ENCODE measurements at regions not wholly inside any gene's neighbourhood (a gene's known extent, or its start where the extent isn't known, plus 50 kb on each side); places are given as distances from the start of the nearest gene placed in this dataset.
A peak's percentile ranks its signal among the peaks of the same experiment; 100 is the strongest.

DNA sequence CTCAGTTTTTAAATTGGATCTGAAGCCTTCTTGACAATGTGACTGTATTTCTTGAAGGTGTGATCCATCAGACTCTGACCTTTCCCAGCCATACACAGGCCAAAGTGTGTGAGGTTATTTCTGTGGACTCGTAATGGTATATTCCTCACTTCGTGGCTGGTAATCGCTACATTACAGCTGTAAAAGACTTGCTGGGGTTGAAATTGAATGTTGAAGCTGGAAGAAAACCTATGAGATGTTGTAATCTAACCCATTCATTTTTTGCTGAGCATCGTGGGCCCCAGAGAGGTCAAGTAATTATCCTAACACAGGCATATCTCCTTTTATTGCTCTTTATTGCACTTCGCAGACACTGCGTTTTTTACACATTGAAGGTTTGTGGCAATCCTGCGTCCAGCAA is 405.6 kb upstream of the ZP4 start:
- DNase-seq (ENCODE audit: low spot score), result no peak

DNA sequence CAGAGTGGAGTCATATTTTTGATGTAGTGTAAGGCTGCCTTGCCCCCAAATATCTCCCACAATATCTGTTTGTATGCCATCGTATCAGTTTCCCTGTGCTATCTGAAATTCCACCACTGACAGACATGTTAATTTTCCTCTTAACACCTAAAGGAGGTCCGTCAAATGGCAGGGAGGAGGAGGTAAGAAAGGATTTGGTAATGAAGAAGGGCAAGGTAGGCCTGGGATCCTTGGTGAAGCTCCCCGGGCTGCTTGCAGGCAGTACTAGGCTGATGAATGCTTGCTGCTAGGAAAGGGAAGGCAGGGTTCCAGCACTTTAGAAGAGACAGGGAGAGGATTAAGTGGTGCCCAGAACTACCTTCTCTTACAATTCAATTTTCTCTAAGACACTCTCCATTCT is 402.4 kb upstream of the ZP4 start:
- DNase-seq (ENCODE audit: low spot score), result no peak

DNA sequence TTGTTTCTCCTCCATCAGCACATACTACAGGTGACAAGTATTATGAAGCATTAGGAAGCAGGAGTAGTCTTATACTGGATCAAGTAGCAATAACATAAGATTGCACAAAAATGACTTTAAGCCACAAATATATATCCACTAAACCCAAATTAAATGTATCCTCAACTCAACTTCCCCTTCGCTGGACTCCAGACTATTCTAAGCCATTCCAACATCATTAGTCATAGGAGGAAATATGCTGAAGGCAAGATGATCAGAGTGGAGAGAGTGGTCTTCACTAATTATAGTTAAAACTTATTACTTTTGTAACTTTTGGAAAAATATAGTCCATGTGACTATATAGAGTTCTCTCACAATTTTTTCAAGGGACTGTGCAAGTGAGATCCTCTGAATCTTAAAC is 390.7 kb upstream of the ZP4 start:
- no peak for DNase-seq (ENCODE audit: low spot score)

DNA sequence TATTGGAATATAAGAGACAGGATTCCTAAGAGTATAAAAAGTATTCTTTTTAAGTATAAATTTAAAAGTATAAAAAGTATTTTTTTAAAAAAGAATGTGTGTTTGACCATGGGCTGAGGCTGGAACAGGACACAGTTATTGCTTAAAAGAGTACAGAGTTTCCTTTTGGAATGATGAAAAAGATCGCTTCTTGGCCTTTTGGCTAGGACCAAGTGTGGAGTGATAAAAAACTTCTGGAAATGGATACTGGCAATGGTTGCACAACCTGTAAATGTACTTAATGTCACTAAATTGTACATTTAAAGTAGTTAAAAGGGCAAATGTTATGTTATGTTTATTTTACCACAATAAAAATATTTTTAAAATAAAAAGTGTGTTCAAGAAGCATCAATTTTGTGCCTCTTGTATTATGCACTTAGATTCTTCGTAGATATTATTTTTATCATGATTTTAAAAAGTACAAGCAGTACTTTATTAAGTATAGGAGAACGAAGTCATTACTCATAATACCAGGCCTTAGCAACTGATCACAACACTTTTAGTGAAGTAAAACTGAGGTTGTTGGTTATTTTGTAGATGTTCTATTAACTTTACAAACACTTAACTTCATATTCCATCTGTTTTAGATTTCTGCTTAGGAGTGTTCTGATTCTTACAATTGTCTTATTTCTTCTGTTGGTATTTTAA is 389.1 kb upstream of the ZP4 start:
- no peak for DNase-seq (ENCODE audit: low spot score)

DNA sequence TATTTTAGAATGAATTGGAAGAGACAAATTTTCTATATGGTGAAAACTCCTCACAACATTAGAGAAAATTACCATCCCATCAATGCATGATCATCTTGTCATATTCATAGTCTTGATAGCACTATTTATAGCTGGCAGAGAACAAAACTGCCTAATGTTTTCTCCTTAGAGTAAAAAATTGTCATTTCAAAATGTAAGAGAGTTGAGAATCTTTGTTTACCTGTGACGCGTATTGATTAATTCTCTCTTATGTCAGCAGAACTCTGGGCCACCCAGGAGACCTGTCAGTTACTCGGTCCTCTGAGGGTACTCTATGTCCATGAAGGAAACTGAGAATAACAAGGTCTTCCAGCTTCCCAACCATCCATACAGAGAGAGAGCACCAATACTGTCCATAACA is 381.4 kb upstream of the ZP4 start:
- no peak for DNase-seq (ENCODE audit: low spot score)

- no peak for DNase-seq (ENCODE audit: low spot score)
Measured at GRCh38 chr1:238265866-238266265, 375.1 kb upstream of the ZP4 start.

GRCh38 chr1:238264951-238265350 is 374.2 kb upstream of the ZP4 start:
- DNase-seq (ENCODE audit: low spot score), result no peak

DNA sequence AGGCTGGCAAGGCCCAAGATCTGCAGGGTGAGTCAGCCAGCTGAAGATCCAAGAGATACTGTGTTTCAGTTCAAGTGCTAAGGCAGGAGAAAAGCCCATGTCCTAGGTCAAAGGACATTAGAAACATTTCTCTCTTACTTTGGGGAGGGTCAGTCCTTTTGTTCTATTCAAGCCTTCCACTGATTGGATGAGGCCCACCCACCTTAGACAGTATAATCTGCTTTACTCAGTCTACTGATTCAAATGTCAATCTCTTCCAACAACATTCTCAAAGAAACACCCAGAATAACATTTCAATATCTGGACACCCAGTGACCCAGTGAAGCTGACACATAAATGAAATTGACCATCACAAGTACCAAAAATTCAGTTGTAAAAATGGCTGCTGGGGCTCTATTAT is 367.8 kb upstream of the ZP4 start:
- no peak for DNase-seq (ENCODE audit: low spot score)

DNA sequence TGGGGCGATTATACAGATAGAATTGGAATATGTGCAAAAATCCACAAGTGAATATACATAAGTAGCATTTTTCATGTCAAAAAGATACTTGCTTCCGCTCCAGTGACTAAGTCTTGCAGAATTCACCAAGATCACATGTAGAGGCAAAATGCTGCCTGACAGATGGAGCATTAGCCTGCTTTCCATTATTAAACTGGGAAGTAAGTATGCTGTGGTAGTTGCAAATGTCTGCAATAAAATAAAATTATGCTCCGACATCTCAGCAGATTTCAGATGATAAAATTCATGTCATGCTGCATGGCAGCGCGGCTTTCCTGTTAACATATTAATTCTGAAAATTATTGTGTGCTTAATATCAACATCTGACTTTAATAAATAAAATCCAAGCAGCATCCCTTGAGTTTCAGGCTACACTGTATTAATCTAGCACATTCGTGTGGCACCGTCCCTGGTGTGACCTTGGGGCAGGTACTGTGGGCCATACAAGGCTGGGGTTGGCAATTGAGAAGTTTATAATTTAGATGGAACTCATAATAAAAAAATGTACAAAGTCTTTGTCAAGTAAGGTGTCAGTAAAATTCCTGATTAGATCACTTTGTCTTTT is 366.4 kb upstream of the ZP4 start:
- no peak for DNase-seq (ENCODE audit: low spot score)

- DNase-seq (ENCODE audit: low spot score), result no peak
Measured at GRCh38 chr1:238254935-238255334, 364.2 kb upstream of the ZP4 start.

GRCh38 chr1:238252033-238252802 is 361.5 kb upstream of the ZP4 start:
- peak; percentile 74 for DNase-seq (ENCODE audit: low spot score)

DNA sequence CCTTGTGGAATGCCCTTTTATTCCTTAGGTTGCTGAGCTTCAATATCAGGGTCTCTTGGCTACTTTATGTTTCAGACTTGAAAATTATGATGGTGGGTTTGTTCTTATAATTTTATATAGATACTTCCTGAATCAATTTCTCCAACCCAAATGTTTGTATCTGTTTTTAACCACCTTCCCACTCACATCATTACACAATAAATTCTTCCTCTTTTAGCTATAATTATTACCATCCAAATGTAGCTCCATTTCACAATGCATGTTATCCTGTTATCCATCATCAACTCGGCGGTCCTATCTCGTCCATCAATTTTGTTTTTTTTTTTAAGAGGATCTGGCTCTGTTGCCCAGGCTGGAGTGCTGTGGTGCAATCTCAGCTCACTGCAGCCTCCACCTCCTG is 357.6 kb upstream of the ZP4 start:
- DNase-seq (ENCODE audit: low spot score), result no peak

GRCh38 chr1:238242181-238242580 is 351.5 kb upstream of the ZP4 start:
- DNase-seq (ENCODE audit: low spot score), result no peak

DNA sequence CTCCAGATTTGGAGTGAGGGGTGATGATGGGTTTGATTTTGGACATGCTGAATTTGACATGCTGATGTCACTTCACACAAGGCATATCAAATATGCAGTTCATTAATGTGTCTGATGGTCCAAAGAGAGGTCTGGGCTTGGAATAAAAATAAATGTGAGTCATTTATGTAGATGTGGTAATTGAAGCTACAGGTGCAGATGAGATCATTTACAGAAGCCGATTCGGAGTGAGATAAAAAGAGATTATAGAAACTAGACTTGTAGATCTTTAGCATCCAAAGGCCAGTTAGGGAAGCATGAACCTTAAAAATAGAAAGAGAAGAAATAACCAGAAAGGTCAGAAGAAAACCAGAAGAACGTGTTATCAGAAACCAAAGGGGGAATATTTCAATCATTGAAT is 350.9 kb upstream of the ZP4 start:
- no peak for DNase-seq (ENCODE audit: low spot score)

GRCh38 chr1:238239343-238239742 is 348.6 kb upstream of the ZP4 start:
- DNase-seq (ENCODE audit: low spot score), result no peak

- DNase-seq (ENCODE audit: low spot score), result no peak
Measured at GRCh38 chr1:238233966-238234365, 343.2 kb upstream of the ZP4 start.

DNA sequence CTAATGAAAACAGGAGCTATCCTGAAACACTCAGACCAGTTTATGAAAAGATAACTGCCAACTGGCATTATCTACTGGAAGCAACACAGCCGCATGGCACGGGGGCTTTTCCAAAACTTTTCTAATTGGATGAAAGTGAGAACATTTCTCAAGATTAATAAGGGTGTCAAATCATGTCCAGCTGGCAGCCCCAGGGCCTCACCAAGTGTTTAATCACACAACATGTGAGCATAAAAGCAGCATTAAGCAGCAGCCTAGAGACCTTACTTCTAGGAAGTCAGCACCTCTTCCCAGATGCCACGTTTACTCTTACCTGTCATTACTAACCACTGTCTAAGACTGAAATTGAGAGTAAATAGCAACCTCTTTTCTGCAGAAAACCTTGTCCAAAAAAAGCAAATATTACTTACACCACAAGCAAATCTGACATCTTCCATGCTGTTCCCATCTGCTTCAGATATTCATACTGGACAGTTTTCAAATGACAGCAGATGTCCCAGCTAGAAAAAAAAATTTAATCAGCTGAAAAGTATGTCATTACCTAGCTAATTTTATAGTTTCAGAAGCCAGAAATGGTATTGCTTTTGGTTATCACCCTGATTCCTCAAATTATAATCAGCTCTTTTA is 341.5 kb upstream of the ZP4 start:
- DNase-seq (ENCODE audit: low spot score), result no peak

DNA sequence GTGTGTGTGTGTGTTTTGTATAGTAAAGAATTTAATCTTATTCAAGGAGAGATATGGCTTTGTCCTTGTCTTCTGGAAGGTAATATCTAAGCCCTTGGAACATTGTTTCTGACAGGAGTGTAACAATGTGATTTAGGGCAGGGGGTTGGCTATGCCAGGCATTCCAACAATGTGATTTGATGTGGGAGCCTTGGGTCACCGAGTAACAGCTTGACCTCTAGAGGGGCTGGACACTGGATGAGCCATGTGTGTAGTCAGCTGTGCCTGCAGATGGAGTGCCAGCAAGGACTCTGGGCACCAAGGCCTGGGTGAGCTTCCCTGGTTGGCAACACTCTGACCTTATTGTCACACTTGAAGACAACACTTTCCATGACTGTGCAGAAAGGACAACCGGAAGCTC is 336.1 kb upstream of the ZP4 start:
- DNase-seq (ENCODE audit: low spot score), result no peak

- no peak for DNase-seq (ENCODE audit: low spot score)
Measured at GRCh38 chr1:238223076-238223640, 332.4 kb upstream of the ZP4 start.

GRCh38 chr1:238221738-238222137 is 331.0 kb upstream of the ZP4 start:
- no peak for DNase-seq (ENCODE audit: low spot score)

DNA sequence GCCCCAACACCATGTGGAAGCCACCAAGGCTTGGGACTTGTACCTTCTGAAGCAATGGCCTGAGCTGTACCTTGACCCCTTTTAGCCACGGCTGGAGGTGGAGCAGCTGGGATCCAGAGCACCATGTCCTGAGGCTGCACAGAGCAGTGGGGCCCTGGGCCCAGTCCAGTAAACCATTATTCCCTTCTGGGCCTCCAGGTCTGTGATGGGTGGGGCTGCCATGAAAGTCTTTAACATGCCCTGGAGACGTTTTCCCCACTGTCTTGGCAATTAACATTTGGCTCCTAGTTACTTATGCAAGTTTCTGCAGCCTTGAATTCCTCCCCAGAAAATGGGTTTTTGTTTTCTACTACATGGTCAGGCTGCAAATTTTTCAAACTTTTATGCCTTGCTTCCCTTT is 323.7 kb upstream of the ZP4 start:
- no peak for DNase-seq (ENCODE audit: low spot score)

GRCh38 chr1:238205045-238205662 is 314.4 kb upstream of the ZP4 start:
- no peak for DNase-seq (ENCODE audit: low spot score)

Measured in HT-29 (cell line).